ENCODE measurements at regions not wholly inside any gene's neighbourhood (a gene's known extent, or its start where the extent isn't known, plus 50 kb on each side); places are given as distances from the start of the nearest gene placed in this dataset.
A peak's percentile ranks its signal among the peaks of the same experiment; 100 is the strongest.
"Not testable (repeated sequence)": the region's sequence is repeated elsewhere in the genome, so short reads cannot be mapped to it uniquely, and the experiment has no call there.

GRCh38 chr5:16392718-16393117 is 72.9 kb downstream of the ZNF622 start:
- DNase-seq (ENCODE audit: low spot score) = no peak
- in situ Hi-C loops (cut with HindIII; ENCODE audit: low sequenced_read_pairs) = no loop called here

- in situ Hi-C loops (cut with HindIII; ENCODE audit: low sequenced_read_pairs) = no loop called here
- DNase-seq (ENCODE audit: low spot score) = no peak
Observed at GRCh38 chr5:16391858-16392649, 73.5 kb downstream of the ZNF622 start.

GRCh38 chr5:16390825-16391224 is 74.8 kb downstream of the ZNF622 start:
- in situ Hi-C loops (cut with HindIII; ENCODE audit: low sequenced_read_pairs) = no loop called here
- DNase-seq (ENCODE audit: low spot score) = no peak

- in situ Hi-C loops (cut with HindIII; ENCODE audit: low sequenced_read_pairs) = no loop called here
- no peak for DNase-seq (ENCODE audit: low spot score)
Observed at GRCh38 chr5:16385516-16386090, 80.0 kb downstream of the ZNF622 start.

GRCh38 chr5:16384804-16385203 is 80.8 kb downstream of the ZNF622 start:
- in situ Hi-C loops (cut with HindIII; ENCODE audit: low sequenced_read_pairs) = no loop called here
- no peak for DNase-seq (ENCODE audit: low spot score)

- in situ Hi-C loops (cut with HindIII; ENCODE audit: low sequenced_read_pairs) = no loop called here
- DNase-seq (ENCODE audit: low spot score) = no peak
Observed at GRCh38 chr5:16384222-16384621, 81.4 kb downstream of the ZNF622 start.

- in situ Hi-C loops (cut with HindIII; ENCODE audit: low sequenced_read_pairs) = no loop called here
- DNase-seq (ENCODE audit: low spot score) = no peak
Observed at GRCh38 chr5:16383544-16384052, 82.0 kb downstream of the ZNF622 start.

GRCh38 chr5:16382047-16382446 is 83.6 kb downstream of the ZNF622 start:
- in situ Hi-C loops (cut with HindIII; ENCODE audit: low sequenced_read_pairs) = no loop called here
- no peak for DNase-seq (ENCODE audit: low spot score)

GRCh38 chr5:16378762-16379161 is 86.8 kb downstream of the ZNF622 start:
- in situ Hi-C loops (cut with HindIII; ENCODE audit: low sequenced_read_pairs) = no loop called here

GRCh38 chr5:16372493-16372892 is 93.1 kb downstream of the ZNF622 start:
- DNase-seq (ENCODE audit: low spot score) = no peak
- in situ Hi-C loops (cut with HindIII; ENCODE audit: low sequenced_read_pairs) = no loop called here

More at GRCh38 chr5:16378762-16379161, 86.8 kb downstream of the ZNF622 start:
- no peak for DNase-seq (ENCODE audit: low spot score)

GRCh38 chr5:16366491-16366890 is 99.1 kb downstream of the ZNF622 start:
- in situ Hi-C loops (cut with HindIII; ENCODE audit: low sequenced_read_pairs) = no loop called here
- no peak for DNase-seq (ENCODE audit: low spot score)

- in situ Hi-C loops (cut with HindIII; ENCODE audit: low sequenced_read_pairs) = no loop called here
- DNase-seq (ENCODE audit: low spot score) = no peak
Observed at GRCh38 chr5:16364910-16365309, 100.7 kb downstream of the ZNF622 start.

- in situ Hi-C loops (cut with HindIII; ENCODE audit: low sequenced_read_pairs) = not testable (repeated sequence)
Observed at GRCh38 chr5:16353439-16353838, 112.2 kb downstream of the ZNF622 start.

GRCh38 chr5:16350816-16351215 is 114.8 kb downstream of the ZNF622 start:
- in situ Hi-C loops (cut with HindIII; ENCODE audit: low sequenced_read_pairs) = no loop called here
- DNase-seq (ENCODE audit: low spot score) = no peak

More at GRCh38 chr5:16353439-16353838, 112.2 kb downstream of the ZNF622 start:
- DNase-seq (ENCODE audit: low spot score) = not testable (repeated sequence)

GRCh38 chr5:16346380-16346779 is 119.2 kb downstream of the ZNF622 start:
- DNase-seq (ENCODE audit: low spot score) = no peak
- in situ Hi-C loops (cut with HindIII; ENCODE audit: low sequenced_read_pairs) = no loop called here

- no peak for DNase-seq (ENCODE audit: low spot score)
- in situ Hi-C loops (cut with HindIII; ENCODE audit: low sequenced_read_pairs) = no loop called here
Observed at GRCh38 chr5:16345454-16345853, 120.1 kb downstream of the ZNF622 start.

GRCh38 chr5:16326137-16326536 is 139.5 kb downstream of the ZNF622 start:
- DNase-seq (ENCODE audit: low spot score) = peak; percentile 19
- in situ Hi-C loops (cut with HindIII; ENCODE audit: low sequenced_read_pairs) = no loop called here

- in situ Hi-C loops (cut with HindIII; ENCODE audit: low sequenced_read_pairs) = no loop called here
- no peak for DNase-seq (ENCODE audit: low spot score)
Observed at GRCh38 chr5:16321284-16321683, 141.7 kb upstream of the MARCHF11 start.

- DNase-seq (ENCODE audit: low spot score) = peak; percentile 23
- in situ Hi-C loops (cut with HindIII; ENCODE audit: low sequenced_read_pairs) = no loop called here
Observed at GRCh38 chr5:16315501-16315900, 135.9 kb upstream of the MARCHF11 start.

GRCh38 chr5:16313761-16314160 is 134.2 kb upstream of the MARCHF11 start:
- DNase-seq (ENCODE audit: low spot score) = no peak

GRCh38 chr5:16312785-16313184 is 133.2 kb upstream of the MARCHF11 start:
- in situ Hi-C loops (cut with HindIII; ENCODE audit: low sequenced_read_pairs) = no loop called here

More at GRCh38 chr5:16313761-16314160, 134.2 kb upstream of the MARCHF11 start:
- in situ Hi-C loops (cut with HindIII; ENCODE audit: low sequenced_read_pairs) = no loop called here

More at GRCh38 chr5:16312785-16313184, 133.2 kb upstream of the MARCHF11 start:
- no peak for DNase-seq (ENCODE audit: low spot score)
